HL-60 (cell line): ENCODE measurements at regions not wholly inside any gene's neighbourhood (a gene's known extent, or its start where the extent isn't known, plus 50 kb on each side); places are given as distances from the start of the nearest gene placed in this dataset.

Experiments
- GABPA ChIP-seq: IDR thresholded peaks from 2 replicates; pipeline ENCODE4 v1.6.1; 2012; ENCODE audit warnings: low read depth
- POLR2AphosphoS5 ChIP-seq: IDR thresholded peaks from 2 replicates; pipeline ENCODE4 v1.6.1; 2012; ENCODE audit warnings: low read depth
- SPI1 ChIP-seq: IDR thresholded peaks from 2 replicates; pipeline ENCODE4 v1.6.1; 2012; ENCODE audit warnings: low read depth, mild to moderate bottlenecking, borderline replicate concordance
- TF ChIP-seq, protein P1 (sequence below): IDR thresholded peaks from one replicate; pipeline ENCODE4 v1.5.1; 2011; ENCODE audit warnings: low read length, control low read depth, inconsistent platforms; ENCODE audit not compliant: insufficient read depth
- TF ChIP-seq, protein P2 (sequence below): IDR thresholded peaks from 2 replicates; pipeline ENCODE4 v1.6.1; 2012; ENCODE audit warnings: low read depth; ENCODE audit not compliant: insufficient replicate concordance

DNA sequence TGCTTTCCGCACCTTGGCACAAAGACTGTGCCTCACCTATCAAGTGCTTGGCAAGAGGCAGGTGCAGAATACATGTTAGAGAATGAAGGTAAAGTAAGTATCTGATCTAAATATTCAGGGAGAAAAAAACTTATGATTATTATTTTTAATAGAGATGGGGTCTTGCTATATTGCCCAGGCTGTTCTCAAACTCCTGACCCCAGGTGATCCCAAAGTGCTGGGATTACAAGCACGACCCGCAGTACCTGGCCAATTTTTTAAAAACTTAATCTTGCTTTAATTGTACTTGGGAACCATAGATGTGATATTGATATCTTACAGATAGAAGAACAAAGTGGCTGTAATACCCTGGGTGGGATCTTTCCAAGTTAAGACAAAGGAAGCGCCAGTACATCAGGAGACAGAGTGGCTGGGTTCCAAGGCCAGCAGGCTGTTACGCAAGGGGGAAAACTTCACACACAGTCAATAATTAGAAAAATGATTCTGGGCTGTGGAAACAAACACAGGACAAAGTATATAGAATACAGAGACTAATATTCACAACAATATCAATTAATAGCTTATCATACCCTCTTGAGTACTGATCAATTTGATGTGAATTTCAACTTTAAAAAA is 58.6 kb upstream of the ATP1A1 start:
- TF ChIP-seq, protein P1, sequence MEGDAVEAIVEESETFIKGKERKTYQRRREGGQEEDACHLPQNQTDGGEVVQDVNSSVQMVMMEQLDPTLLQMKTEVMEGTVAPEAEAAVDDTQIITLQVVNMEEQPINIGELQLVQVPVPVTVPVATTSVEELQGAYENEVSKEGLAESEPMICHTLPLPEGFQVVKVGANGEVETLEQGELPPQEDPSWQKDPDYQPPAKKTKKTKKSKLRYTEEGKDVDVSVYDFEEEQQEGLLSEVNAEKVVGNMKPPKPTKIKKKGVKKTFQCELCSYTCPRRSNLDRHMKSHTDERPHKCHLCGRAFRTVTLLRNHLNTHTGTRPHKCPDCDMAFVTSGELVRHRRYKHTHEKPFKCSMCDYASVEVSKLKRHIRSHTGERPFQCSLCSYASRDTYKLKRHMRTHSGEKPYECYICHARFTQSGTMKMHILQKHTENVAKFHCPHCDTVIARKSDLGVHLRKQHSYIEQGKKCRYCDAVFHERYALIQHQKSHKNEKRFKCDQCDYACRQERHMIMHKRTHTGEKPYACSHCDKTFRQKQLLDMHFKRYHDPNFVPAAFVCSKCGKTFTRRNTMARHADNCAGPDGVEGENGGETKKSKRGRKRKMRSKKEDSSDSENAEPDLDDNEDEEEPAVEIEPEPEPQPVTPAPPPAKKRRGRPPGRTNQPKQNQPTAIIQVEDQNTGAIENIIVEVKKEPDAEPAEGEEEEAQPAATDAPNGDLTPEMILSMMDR: no peak
- TF ChIP-seq POLR2AphosphoS5: no peak
- TF ChIP-seq, protein P2, sequence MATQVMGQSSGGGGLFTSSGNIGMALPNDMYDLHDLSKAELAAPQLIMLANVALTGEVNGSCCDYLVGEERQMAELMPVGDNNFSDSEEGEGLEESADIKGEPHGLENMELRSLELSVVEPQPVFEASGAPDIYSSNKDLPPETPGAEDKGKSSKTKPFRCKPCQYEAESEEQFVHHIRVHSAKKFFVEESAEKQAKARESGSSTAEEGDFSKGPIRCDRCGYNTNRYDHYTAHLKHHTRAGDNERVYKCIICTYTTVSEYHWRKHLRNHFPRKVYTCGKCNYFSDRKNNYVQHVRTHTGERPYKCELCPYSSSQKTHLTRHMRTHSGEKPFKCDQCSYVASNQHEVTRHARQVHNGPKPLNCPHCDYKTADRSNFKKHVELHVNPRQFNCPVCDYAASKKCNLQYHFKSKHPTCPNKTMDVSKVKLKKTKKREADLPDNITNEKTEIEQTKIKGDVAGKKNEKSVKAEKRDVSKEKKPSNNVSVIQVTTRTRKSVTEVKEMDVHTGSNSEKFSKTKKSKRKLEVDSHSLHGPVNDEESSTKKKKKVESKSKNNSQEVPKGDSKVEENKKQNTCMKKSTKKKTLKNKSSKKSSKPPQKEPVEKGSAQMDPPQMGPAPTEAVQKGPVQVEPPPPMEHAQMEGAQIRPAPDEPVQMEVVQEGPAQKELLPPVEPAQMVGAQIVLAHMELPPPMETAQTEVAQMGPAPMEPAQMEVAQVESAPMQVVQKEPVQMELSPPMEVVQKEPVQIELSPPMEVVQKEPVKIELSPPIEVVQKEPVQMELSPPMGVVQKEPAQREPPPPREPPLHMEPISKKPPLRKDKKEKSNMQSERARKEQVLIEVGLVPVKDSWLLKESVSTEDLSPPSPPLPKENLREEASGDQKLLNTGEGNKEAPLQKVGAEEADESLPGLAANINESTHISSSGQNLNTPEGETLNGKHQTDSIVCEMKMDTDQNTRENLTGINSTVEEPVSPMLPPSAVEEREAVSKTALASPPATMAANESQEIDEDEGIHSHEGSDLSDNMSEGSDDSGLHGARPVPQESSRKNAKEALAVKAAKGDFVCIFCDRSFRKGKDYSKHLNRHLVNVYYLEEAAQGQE: no peak
- no peak for TF ChIP-seq GABPA
- no peak for TF ChIP-seq SPI1
